ENCODE measurements at regions not wholly inside any gene's neighbourhood (a gene's known extent, or its start where the extent isn't known, plus 50 kb on each side); places are given as distances from the start of the nearest gene placed in this dataset.

DNA sequence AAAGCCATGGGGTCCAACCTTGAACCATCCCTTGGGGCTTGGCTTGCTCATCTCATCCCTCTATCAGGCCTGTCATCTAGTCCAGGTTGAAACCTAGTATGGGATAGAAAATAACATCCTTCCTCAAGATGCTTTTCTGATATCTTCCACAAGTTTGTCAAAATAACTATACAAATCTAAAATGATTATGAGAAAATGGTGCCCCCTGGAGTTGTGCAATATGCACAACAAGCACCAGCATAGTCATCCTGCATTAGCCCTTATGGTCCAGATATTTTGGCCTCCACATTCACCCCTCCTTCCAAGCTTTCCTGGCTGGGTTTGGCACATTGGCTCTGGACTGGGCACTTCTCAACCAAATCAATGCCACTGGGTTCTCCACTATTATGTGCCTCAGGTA, 101.2 kb downstream of the TBX19 start:
- TF ChIP-seq, protein P1, sequence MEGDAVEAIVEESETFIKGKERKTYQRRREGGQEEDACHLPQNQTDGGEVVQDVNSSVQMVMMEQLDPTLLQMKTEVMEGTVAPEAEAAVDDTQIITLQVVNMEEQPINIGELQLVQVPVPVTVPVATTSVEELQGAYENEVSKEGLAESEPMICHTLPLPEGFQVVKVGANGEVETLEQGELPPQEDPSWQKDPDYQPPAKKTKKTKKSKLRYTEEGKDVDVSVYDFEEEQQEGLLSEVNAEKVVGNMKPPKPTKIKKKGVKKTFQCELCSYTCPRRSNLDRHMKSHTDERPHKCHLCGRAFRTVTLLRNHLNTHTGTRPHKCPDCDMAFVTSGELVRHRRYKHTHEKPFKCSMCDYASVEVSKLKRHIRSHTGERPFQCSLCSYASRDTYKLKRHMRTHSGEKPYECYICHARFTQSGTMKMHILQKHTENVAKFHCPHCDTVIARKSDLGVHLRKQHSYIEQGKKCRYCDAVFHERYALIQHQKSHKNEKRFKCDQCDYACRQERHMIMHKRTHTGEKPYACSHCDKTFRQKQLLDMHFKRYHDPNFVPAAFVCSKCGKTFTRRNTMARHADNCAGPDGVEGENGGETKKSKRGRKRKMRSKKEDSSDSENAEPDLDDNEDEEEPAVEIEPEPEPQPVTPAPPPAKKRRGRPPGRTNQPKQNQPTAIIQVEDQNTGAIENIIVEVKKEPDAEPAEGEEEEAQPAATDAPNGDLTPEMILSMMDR (IDR thresholded peaks at IDR 0.05): no peak
- no peak for TF ChIP-seq POLR2A (IDR thresholded peaks at IDR 0.05)
- no peak for TF ChIP-seq EP300 (IDR thresholded peaks at IDR 0.05)

All from tibial nerve (tissue), 4 donors.